Neural cell (in vitro differentiated cells): ENCODE measurements at regions not wholly inside any gene's neighbourhood (a gene's known extent, or its start where the extent isn't known, plus 50 kb on each side); places are given as distances from the start of the nearest gene placed in this dataset.

Experiments
- H2AFZ ChIP-seq: fragments of 200-600, 300-800 bp; sonication (generic), shearing (Covaris generic); 2 replicates; pipeline ENCODE4 v1.6.0; 2014; ENCODE audit warnings: low read depth, mild to moderate bottlenecking, antibody characterized with exemption, low read length, moderate library complexity
- H3F3A ChIP-seq: fragments of 200-600 bp; shearing (Covaris generic); 2 replicates; pipeline ENCODE4 v1.6.1; 2016; ENCODE audit warnings: mild to moderate bottlenecking, moderate library complexity, mixed read lengths, antibody characterized with exemption, low read length; ENCODE audit not compliant: insufficient read depth, poor library complexity, severe bottlenecking
- H3K27ac ChIP-seq: fragments of 200-600, 300-800 bp; sonication (generic), shearing (Covaris generic); 2 replicates; pipeline ENCODE4 v1.5.1; 2014; ENCODE audit warnings: mild to moderate bottlenecking, low read length, moderate library complexity
- H3K27me3 ChIP-seq: fragments of 300-800, 200-600 bp; sonication (generic), shearing (Covaris generic); 2 replicates; pipeline ENCODE4 v1.6.0; 2014; ENCODE audit warnings: mild to moderate bottlenecking, low read depth, low read length, moderate library complexity; ENCODE audit not compliant: insufficient read depth
- H3K36me3 ChIP-seq: fragments of 300-800, 200-600 bp; sonication (generic), shearing (Covaris generic); 2 replicates; pipeline ENCODE4 v1.5.1; 2014; ENCODE audit warnings: mild to moderate bottlenecking, antibody characterized with exemption, low read length, moderate library complexity; ENCODE audit not compliant: insufficient read depth
- H3K4me2 ChIP-seq: fragments of 300-800, 200-600 bp; sonication (generic), shearing (Covaris generic); 2 replicates; pipeline ENCODE4 v1.6.0; 2014; ENCODE audit warnings: mild to moderate bottlenecking, low read length
- H3K4me3 ChIP-seq: fragments of 300-800, 200-600 bp; sonication (generic), shearing (Covaris generic); 2 replicates; pipeline ENCODE4 v1.5.1; 2014; ENCODE audit warnings: mild to moderate bottlenecking, low read length, moderate library complexity
- H3K79me2 ChIP-seq: fragments of 200-600 bp; shearing (Covaris generic); replicated peaks from 2 replicates; pipeline ENCODE4 v1.6.0; 2014; ENCODE audit warnings: mild to moderate bottlenecking, low read length, moderate library complexity; ENCODE audit not compliant: insufficient read depth
- H3K9ac ChIP-seq: fragments of 300-800, 200-600 bp; sonication (generic), shearing (Covaris generic); 2 replicates; pipeline ENCODE4 v1.6.1; 2016; ENCODE audit warnings: mild to moderate bottlenecking, low read length, mixed read lengths
- H3K9me2 ChIP-seq: fragments of 200-600 bp; shearing (Covaris generic); 2 replicates; pipeline ENCODE4 v1.6.1; 2016; ENCODE audit warnings: mild to moderate bottlenecking, low read length, mixed read lengths; ENCODE audit not compliant: insufficient read depth
- H3K9me3 ChIP-seq: fragments of 200-600, 300-800 bp; sonication (generic), shearing (Covaris generic); 2 replicates; pipeline ENCODE4 v1.6.1; 2016; ENCODE audit warnings: mild to moderate bottlenecking, mixed run types, low read length, moderate library complexity, mixed read lengths
- H4K20me1 ChIP-seq: fragments of 200-600 bp; shearing (Covaris generic); 2 replicates; pipeline ENCODE4 v1.6.1; 2016; ENCODE audit warnings: mild to moderate bottlenecking, mixed run types; ENCODE audit not compliant: insufficient read depth
- EP300 ChIP-seq: fragments of 450-650 bp; conservative IDR thresholded peaks from 2 replicates; pipeline ENCODE4 v1.6.1; 2014; ENCODE audit warnings: antibody characterized with exemption, mild to moderate bottlenecking, moderate library complexity; ENCODE audit not compliant: poor library complexity, severe bottlenecking
- EZH2 ChIP-seq: fragments of 200-600, 300-800 bp; shearing (Covaris generic), sonication (generic); IDR thresholded peaks from 2 replicates; pipeline ENCODE4 v1.6.1; 2014; ENCODE audit warnings: antibody characterized with exemption, low read length, borderline replicate concordance, mild to moderate bottlenecking; ENCODE audit not compliant: insufficient read depth, poor library complexity, severe bottlenecking
- MXI1 ChIP-seq: fragments of 450-650 bp; conservative IDR thresholded peaks from 2 replicates; pipeline ENCODE4 v1.6.1; 2014; ENCODE audit warnings: antibody characterized with exemption, mild to moderate bottlenecking; ENCODE audit not compliant: poor library complexity, severe bottlenecking
- POLR2AphosphoS5 ChIP-seq: IDR thresholded peaks from 2 replicates; pipeline ENCODE4 v1.6.1; 2012
- RAD21 ChIP-seq: fragments of 450-650 bp; conservative IDR thresholded peaks from 2 replicates; pipeline ENCODE4 v1.6.1; 2014; ENCODE audit warnings: antibody characterized with exemption, mild to moderate bottlenecking, moderate library complexity
- SMC3 ChIP-seq: fragments of 450-650 bp; conservative IDR thresholded peaks from 2 replicates; pipeline ENCODE4 v1.6.1; 2014; ENCODE audit warnings: antibody characterized with exemption, mild to moderate bottlenecking, moderate library complexity; ENCODE audit not compliant: poor library complexity
- TAF1 ChIP-seq: IDR thresholded peaks from 2 replicates; pipeline ENCODE4 v1.6.1; 2012; ENCODE audit warnings: low read depth
- TF ChIP-seq, protein P1 (sequence below): fragments of 450-650 bp; IDR thresholded peaks from 2 replicates; pipeline ENCODE4 v1.5.1; 2014; ENCODE audit warnings: antibody characterized with exemption, mild to moderate bottlenecking, moderate library complexity; ENCODE audit not compliant: poor library complexity, severe bottlenecking
- TF ChIP-seq, protein P2 (sequence below): IDR thresholded peaks from 2 replicates; pipeline ENCODE4 v1.6.1; 2012; ENCODE audit warnings: borderline replicate concordance

DNA sequence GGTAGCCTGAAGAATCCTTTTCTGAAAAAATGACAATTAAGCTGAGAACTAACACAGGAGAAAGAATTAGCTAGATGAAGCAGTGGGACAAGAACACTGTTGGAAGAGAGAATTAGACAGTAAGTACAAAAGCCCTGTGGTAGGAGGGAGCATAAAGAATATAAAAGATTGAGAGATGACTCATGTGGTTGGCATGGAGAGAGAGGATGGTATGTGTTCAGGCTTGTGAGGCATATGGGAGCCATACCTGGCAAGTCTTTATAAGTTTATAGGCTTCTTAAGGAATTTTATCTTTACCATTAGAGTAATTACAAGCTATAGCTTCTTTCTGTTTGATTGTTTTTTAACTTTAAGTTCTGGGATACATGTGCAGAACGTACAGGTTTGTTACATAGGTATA lies 325.0 kb downstream of the ARL6IP6 start:
- no peak overlapping the region for H2AFZ ChIP-seq
- no peak overlapping the region for H3K4me2 ChIP-seq
- H3K4me3 ChIP-seq, result no peak overlapping the region
- H3K9ac ChIP-seq, result no peak overlapping the region
- no peaks in the 10 kb centered on the region for H4K20me1 ChIP-seq
- peaks cover 5% of the 10 kb centered on the region for H3K9me3 ChIP-seq
- H3K27ac ChIP-seq, result no peak overlapping the region
- no peaks in the 10 kb centered on the region for H3K79me2 ChIP-seq
- no peaks in the 10 kb centered on the region for H3K36me3 ChIP-seq
- TF ChIP-seq, protein P1, sequence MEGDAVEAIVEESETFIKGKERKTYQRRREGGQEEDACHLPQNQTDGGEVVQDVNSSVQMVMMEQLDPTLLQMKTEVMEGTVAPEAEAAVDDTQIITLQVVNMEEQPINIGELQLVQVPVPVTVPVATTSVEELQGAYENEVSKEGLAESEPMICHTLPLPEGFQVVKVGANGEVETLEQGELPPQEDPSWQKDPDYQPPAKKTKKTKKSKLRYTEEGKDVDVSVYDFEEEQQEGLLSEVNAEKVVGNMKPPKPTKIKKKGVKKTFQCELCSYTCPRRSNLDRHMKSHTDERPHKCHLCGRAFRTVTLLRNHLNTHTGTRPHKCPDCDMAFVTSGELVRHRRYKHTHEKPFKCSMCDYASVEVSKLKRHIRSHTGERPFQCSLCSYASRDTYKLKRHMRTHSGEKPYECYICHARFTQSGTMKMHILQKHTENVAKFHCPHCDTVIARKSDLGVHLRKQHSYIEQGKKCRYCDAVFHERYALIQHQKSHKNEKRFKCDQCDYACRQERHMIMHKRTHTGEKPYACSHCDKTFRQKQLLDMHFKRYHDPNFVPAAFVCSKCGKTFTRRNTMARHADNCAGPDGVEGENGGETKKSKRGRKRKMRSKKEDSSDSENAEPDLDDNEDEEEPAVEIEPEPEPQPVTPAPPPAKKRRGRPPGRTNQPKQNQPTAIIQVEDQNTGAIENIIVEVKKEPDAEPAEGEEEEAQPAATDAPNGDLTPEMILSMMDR, result no peak
- TF ChIP-seq EZH2, result no peak
- no peak for TF ChIP-seq POLR2AphosphoS5
- TF ChIP-seq EP300, result no peak
- no peak for TF ChIP-seq SMC3
- no peak for TF ChIP-seq TAF1
- no peak for TF ChIP-seq RAD21
- TF ChIP-seq, protein P2, sequence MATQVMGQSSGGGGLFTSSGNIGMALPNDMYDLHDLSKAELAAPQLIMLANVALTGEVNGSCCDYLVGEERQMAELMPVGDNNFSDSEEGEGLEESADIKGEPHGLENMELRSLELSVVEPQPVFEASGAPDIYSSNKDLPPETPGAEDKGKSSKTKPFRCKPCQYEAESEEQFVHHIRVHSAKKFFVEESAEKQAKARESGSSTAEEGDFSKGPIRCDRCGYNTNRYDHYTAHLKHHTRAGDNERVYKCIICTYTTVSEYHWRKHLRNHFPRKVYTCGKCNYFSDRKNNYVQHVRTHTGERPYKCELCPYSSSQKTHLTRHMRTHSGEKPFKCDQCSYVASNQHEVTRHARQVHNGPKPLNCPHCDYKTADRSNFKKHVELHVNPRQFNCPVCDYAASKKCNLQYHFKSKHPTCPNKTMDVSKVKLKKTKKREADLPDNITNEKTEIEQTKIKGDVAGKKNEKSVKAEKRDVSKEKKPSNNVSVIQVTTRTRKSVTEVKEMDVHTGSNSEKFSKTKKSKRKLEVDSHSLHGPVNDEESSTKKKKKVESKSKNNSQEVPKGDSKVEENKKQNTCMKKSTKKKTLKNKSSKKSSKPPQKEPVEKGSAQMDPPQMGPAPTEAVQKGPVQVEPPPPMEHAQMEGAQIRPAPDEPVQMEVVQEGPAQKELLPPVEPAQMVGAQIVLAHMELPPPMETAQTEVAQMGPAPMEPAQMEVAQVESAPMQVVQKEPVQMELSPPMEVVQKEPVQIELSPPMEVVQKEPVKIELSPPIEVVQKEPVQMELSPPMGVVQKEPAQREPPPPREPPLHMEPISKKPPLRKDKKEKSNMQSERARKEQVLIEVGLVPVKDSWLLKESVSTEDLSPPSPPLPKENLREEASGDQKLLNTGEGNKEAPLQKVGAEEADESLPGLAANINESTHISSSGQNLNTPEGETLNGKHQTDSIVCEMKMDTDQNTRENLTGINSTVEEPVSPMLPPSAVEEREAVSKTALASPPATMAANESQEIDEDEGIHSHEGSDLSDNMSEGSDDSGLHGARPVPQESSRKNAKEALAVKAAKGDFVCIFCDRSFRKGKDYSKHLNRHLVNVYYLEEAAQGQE, result no peak
- TF ChIP-seq MXI1, result no peak
- no peaks in the 10 kb centered on the region for H3F3A ChIP-seq
- no peaks in the 10 kb centered on the region for H3K9me2 ChIP-seq
- no peaks in the 10 kb centered on the region for H3K27me3 ChIP-seq

DNA sequence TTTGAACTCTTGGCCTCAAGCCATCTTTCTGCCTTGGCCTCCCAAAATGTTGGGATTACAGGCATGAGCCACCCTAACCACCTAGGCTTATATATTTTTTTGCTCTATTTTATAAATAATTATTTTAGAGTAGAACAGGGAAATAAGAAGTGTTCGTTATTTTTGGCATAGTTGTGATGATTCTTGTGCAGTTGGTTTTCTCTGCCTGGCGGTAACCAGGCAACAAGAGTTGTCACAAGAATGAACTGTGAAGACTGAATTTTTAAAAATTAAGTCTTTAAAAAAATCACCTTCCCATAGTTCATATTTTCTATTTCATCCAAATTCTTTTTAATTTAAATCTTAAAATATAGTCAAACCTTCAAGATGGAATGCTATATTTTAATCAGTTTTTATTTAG lies 310.2 kb downstream of the ARL6IP6 start:
- TF ChIP-seq EP300 (no peak), EZH2 (no peak), RAD21 (no peak), MXI1 (no peak), POLR2AphosphoS5 (no peak), TAF1 (no peak), SMC3 (no peak)
- TF ChIP-seq, protein P1, result no peak
- TF ChIP-seq, protein P2, result no peak
- Histone ChIP-seq H4K20me1 (no peaks in the 10 kb centered on the region), H3K9me2 (no peaks in the 10 kb centered on the region), H3K36me3 (no peaks in the 10 kb centered on the region), H3K79me2 (no peaks in the 10 kb centered on the region), H3F3A (no peaks in the 10 kb centered on the region), H2AFZ (no peak overlapping the region), H3K27me3 (no peaks in the 10 kb centered on the region), H3K4me3 (no peak overlapping the region), H3K9me3 (no peaks in the 10 kb centered on the region), H3K27ac (no peak overlapping the region), H3K9ac (no peak overlapping the region), H3K4me2 (no peak overlapping the region)
